ENCODE measurements at regions not wholly inside any gene's neighbourhood (a gene's known extent, or its start where the extent isn't known, plus 50 kb on each side); places are given as distances from the start of the nearest gene placed in this dataset.

GRCh38 chr16:63169100-63169499 is 1132.9 kb upstream of the CDH8 start:
- H3K27ac ChIP-seq = no peak overlapping the region
- TF ChIP-seq ZFX (IDR thresholded peaks at IDR 0.05) = no peak
- TF ChIP-seq, protein P1, sequence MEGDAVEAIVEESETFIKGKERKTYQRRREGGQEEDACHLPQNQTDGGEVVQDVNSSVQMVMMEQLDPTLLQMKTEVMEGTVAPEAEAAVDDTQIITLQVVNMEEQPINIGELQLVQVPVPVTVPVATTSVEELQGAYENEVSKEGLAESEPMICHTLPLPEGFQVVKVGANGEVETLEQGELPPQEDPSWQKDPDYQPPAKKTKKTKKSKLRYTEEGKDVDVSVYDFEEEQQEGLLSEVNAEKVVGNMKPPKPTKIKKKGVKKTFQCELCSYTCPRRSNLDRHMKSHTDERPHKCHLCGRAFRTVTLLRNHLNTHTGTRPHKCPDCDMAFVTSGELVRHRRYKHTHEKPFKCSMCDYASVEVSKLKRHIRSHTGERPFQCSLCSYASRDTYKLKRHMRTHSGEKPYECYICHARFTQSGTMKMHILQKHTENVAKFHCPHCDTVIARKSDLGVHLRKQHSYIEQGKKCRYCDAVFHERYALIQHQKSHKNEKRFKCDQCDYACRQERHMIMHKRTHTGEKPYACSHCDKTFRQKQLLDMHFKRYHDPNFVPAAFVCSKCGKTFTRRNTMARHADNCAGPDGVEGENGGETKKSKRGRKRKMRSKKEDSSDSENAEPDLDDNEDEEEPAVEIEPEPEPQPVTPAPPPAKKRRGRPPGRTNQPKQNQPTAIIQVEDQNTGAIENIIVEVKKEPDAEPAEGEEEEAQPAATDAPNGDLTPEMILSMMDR (conservative IDR thresholded peaks at IDR 0.05) = no peak

- TF ChIP-seq, protein P1 (conservative IDR thresholded peaks at IDR 0.05) = no peak
- no peak for TF ChIP-seq ZFX (IDR thresholded peaks at IDR 0.05)
- H3K27ac ChIP-seq = no peak overlapping the region
These were observed 1121.6 kb upstream of the CDH8 start for GRCh38 chr16:63157818-63158217.

DNA sequence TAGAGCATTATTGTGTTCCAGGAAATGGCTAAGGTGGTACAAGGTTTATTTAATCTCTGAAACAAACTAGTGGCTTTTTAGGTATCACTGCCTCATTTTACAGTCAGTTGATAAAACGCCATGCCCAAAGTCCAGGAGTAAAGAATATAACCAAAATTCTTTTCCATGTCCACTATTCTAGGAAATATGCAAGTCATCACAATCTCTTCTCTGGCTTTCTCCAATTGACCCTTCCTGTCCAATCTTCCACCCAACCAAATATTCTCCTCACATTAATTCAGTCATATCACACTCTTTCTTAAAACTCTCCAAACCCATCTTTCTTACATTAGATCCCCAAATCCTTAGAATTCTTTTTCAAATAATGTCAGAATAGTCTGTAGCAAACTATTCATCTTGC is 1110.0 kb upstream of the CDH8 start:
- H3K27ac ChIP-seq = no peak overlapping the region
- TF ChIP-seq, protein P1 (conservative IDR thresholded peaks at IDR 0.05) = no peak
- TF ChIP-seq ZFX (IDR thresholded peaks at IDR 0.05) = no peak

- no peak overlapping the region for H3K27ac ChIP-seq
- no peak for TF ChIP-seq ZFX (IDR thresholded peaks at IDR 0.05)
- TF ChIP-seq, protein P1 (conservative IDR thresholded peaks at IDR 0.05) = no peak
These were observed 1109.2 kb upstream of the CDH8 start for GRCh38 chr16:63145411-63145810.

GRCh38 chr16:63135069-63135468 is 1098.8 kb upstream of the CDH8 start:
- TF ChIP-seq, protein P1 (conservative IDR thresholded peaks at IDR 0.05) = no peak
- H3K27ac ChIP-seq = no peak overlapping the region

GRCh38 chr16:63131503-63131902 is 1095.3 kb upstream of the CDH8 start:
- TF ChIP-seq, protein P1 (conservative IDR thresholded peaks at IDR 0.05) = no peak
- TF ChIP-seq ZFX (IDR thresholded peaks at IDR 0.05) = no peak
- no peak overlapping the region for H3K27ac ChIP-seq

DNA sequence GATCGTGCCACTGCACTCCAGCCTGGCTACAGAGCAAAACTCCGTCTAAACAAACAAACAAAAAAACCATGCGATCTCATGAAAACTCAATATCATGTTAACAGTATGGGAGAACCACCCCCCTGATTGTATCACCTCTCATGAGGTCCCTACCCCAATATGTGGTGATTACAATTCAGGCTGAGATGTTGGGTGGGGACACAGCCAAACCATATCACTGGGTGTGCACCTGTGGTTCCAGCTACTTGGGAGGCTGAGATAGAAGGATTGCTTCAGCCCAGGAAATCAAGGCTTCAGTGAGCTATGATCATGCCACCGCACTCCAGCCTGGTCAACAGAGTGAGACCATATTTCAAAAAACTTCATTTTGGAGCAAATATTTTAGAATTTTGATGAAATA is 1094.7 kb upstream of the CDH8 start:
- no peak overlapping the region for H3K27ac ChIP-seq
- TF ChIP-seq, protein P1 (conservative IDR thresholded peaks at IDR 0.05) = no peak
- no peak for TF ChIP-seq ZFX (IDR thresholded peaks at IDR 0.05)

Data from C4-2B (cell line).